HepG2 (cell line): ENCODE measurements at regions not wholly inside any gene's neighbourhood (a gene's known extent, or its start where the extent isn't known, plus 50 kb on each side); places are given as distances from the start of the nearest gene placed in this dataset.

ENCODE experiments used
- EZH2 ChIP-seq: conservative IDR thresholded peaks from 2 replicates; pipeline ENCODE4 v1.6.1; 2012; ENCODE audit warnings: mild to moderate bottlenecking, low read depth, low read length, moderate library complexity
- POLR2AphosphoS5 ChIP-seq: IDR thresholded peaks from 2 replicates; pipeline ENCODE4 v1.6.1; 2012; ENCODE audit warnings: low read depth, low read length
- TF ChIP-seq, protein P1 (sequence below): IDR thresholded peaks from 2 replicates; pipeline ENCODE4 v1.6.1; 2016; ENCODE audit warnings: missing compliant biosample characterization, missing genetic modification reagents, borderline replicate concordance

DNA sequence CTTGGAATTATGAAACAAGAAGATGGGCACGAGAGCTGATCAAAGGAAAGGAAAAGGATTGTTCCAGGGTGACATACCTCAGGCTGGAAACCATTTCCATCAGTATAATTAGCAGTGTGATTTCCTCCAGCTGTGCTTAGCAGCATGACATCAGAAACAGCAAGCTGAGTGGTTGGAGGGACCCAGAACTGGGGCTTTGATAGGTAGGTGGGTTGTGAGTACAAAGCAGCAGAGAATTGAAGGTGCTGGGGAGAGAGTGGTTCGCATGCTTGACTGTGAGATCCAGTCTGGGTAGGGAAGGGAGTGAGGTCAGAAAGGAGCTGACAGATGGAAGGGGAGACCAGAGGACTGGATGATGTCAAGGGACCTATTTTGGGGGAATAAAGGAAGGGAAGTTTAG, 90.4 kb downstream of the CD164 start:
- TF ChIP-seq POLR2AphosphoS5 (no peak), EZH2 (no peak)
- TF ChIP-seq, protein P1, sequence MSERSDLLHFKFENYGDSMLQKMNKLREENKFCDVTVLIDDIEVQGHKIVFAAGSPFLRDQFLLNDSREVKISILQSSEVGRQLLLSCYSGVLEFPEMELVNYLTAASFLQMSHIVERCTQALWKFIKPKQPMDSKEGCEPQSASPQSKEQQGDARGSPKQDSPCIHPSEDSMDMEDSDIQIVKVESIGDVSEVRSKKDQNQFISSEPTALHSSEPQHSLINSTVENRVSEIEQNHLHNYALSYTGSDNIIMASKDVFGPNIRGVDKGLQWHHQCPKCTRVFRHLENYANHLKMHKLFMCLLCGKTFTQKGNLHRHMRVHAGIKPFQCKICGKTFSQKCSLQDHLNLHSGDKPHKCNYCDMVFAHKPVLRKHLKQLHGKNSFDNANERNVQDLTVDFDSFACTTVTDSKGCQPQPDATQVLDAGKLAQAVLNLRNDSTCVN (CRISPR knock-in tag) = no peak
